DOHH2 (cell line): ENCODE measurements at regions not wholly inside any gene's neighbourhood (a gene's known extent, or its start where the extent isn't known, plus 50 kb on each side); places are given as distances from the start of the nearest gene placed in this dataset.

Experiments
- EZH2phosphoT487 ChIP-seq: fragments of 200-600 bp; sonication (generic); IDR thresholded peaks from 2 replicates; pipeline ENCODE4 v1.6.1; 2017; ENCODE audit warnings: borderline replicate concordance, mild to moderate bottlenecking, antibody characterized with exemption, low read length, moderate library complexity, mixed read lengths
- TF ChIP-seq, protein P1 (sequence below): fragments of 200-600 bp; sonication (generic); IDR thresholded peaks from one replicate; pipeline ENCODE4 v1.5.1; 2014; ENCODE audit warnings: antibody characterized with exemption, mild to moderate bottlenecking, low read depth, low read length; ENCODE audit not compliant: poor library complexity, severe bottlenecking

DNA sequence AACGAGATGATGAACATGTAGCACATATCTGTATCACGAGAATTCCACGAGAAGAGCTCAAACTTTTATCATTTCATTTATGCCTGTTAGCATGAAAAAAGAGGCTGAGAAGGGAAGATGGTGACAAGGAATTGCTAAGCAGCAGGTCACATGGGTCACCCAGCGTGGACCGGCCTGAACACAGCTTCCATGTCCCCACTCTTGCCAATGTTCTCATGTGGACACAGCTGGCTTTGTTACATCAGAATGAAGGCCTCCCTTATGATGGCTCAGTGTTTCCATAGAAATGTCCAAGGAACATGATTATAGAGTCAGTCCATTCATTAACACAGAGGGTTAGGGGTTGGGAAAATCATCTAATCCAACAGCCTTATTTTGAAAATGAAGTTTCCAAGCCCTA lies 215.4 kb downstream of the CMPK2 start:
- TF ChIP-seq, protein P1, sequence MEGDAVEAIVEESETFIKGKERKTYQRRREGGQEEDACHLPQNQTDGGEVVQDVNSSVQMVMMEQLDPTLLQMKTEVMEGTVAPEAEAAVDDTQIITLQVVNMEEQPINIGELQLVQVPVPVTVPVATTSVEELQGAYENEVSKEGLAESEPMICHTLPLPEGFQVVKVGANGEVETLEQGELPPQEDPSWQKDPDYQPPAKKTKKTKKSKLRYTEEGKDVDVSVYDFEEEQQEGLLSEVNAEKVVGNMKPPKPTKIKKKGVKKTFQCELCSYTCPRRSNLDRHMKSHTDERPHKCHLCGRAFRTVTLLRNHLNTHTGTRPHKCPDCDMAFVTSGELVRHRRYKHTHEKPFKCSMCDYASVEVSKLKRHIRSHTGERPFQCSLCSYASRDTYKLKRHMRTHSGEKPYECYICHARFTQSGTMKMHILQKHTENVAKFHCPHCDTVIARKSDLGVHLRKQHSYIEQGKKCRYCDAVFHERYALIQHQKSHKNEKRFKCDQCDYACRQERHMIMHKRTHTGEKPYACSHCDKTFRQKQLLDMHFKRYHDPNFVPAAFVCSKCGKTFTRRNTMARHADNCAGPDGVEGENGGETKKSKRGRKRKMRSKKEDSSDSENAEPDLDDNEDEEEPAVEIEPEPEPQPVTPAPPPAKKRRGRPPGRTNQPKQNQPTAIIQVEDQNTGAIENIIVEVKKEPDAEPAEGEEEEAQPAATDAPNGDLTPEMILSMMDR, result no peak
- no peak for TF ChIP-seq EZH2phosphoT487
